IMR-90 (cell line): ENCODE measurements at regions not wholly inside any gene's neighbourhood (a gene's known extent, or its start where the extent isn't known, plus 50 kb on each side); places are given as distances from the start of the nearest gene placed in this dataset.

Experiments used
- ATAC-seq: fragments of 200-7000 bp; cut with Tn5 transposase; 2 replicates; pipeline ENCODE4 v1.9.1; 2020; ENCODE audit warnings: low read depth, mild to moderate bottlenecking, moderate library complexity
- BruUV-seq: library from RNA; stranded (reverse); fragments of 400-500 nt; replicated peaks from 2 replicates; lab custom pipeline; 2021; lab: Mats Ljungman, UMichigan
- CTCF ChIA-PET: fragments of 300-600 bp; formaldehyde crosslinking; extraction: SDS; loops from one replicate; lab custom pipeline; 2021; ENCODE audit warnings: antibody characterized with exemption; lab: Yijun Ruan, JAX
- POLR2A ChIA-PET: fragments of 300-600 bp; sonication (Branson Sonifier 250); formaldehyde crosslinking; loops from one replicate; lab custom pipeline; 2022; ENCODE audit warnings: antibody characterized with exemption; ENCODE audit not compliant: unreplicated experiment; lab: Charles Lee
- DNase-seq: peaks from one replicate; pipeline ENCODE4 v3.0.0; 2013
- H2AFZ ChIP-seq: replicated peaks from 2 replicates; pipeline ENCODE3; 2013; ENCODE audit warnings: low read length, mild to moderate bottlenecking; ENCODE audit not compliant: poor library complexity
- H2AK5ac ChIP-seq: 2 replicates; pipeline ENCODE4 v1.6.1; 2013; ENCODE audit warnings: low read depth, low read length, inconsistent platforms
- H2AK9ac ChIP-seq: replicated peaks from 2 replicates; pipeline ENCODE3; 2013; ENCODE audit warnings: mild to moderate bottlenecking, low read depth, low read length, moderate library complexity; ENCODE audit not compliant: poor library complexity
- H2BK120ac ChIP-seq: 2 replicates; pipeline ENCODE4 v1.6.1; 2013; ENCODE audit warnings: low read depth, low read length, inconsistent platforms
- H2BK15ac ChIP-seq: 3 replicates; pipeline ENCODE4 v1.6.1; 2013; ENCODE audit warnings: low read depth, low read length, inconsistent platforms
- H2BK20ac ChIP-seq: 2 replicates; pipeline ENCODE4 v1.6.1; 2013; ENCODE audit warnings: low read depth, mild to moderate bottlenecking, inconsistent platforms, low read length, moderate library complexity
- H2BK5ac ChIP-seq: 2 replicates; pipeline ENCODE4 v1.6.1; 2013; ENCODE audit warnings: mild to moderate bottlenecking, low read depth, low read length, inconsistent platforms; ENCODE audit not compliant: poor library complexity, severe bottlenecking
- H3K14ac ChIP-seq: replicated peaks from 2 replicates; pipeline ENCODE4 v1.6.1; 2013; ENCODE audit warnings: low read depth, low read length, inconsistent platforms
- H3K18ac ChIP-seq: 2 replicates; pipeline ENCODE4 v1.6.1; 2013; ENCODE audit warnings: low read depth, low read length, control low read depth
- H3K23ac ChIP-seq: 2 replicates; pipeline ENCODE4 v1.6.1; 2013; ENCODE audit warnings: low read depth, low read length, inconsistent platforms
- H3K27ac ChIP-seq: 2 replicates; pipeline ENCODE4 v1.5.1; 2013; ENCODE audit warnings: mild to moderate bottlenecking, control low read depth, low read length; ENCODE audit not compliant: insufficient read depth
- H3K27me3 ChIP-seq: 2 replicates; pipeline ENCODE4 v1.6.1; 2013; ENCODE audit warnings: low read length; ENCODE audit not compliant: control insufficient read depth, insufficient read depth
- H3K36me3 ChIP-seq: 2 replicates; pipeline ENCODE4 v1.6.1; 2013; ENCODE audit warnings: low read length, mixed read lengths; ENCODE audit not compliant: control insufficient read depth, insufficient read depth
- H3K4ac ChIP-seq: 2 replicates; pipeline ENCODE4 v1.6.1; 2013; ENCODE audit warnings: low read depth, low read length, inconsistent platforms
- H3K4me1 ChIP-seq: 2 replicates; pipeline ENCODE4 v1.6.1; 2013; ENCODE audit warnings: low read length, mixed read lengths; ENCODE audit not compliant: control insufficient read depth, insufficient read depth
- H3K4me2 ChIP-seq: 2 replicates; pipeline ENCODE4 v1.6.1; 2013; ENCODE audit warnings: low read depth, mild to moderate bottlenecking, control low read depth, low read length, moderate library complexity
- H3K4me3 ChIP-seq: 2 replicates; pipeline ENCODE4 v1.5.1; 2013; ENCODE audit warnings: low read depth, mild to moderate bottlenecking, control low read depth, low read length, moderate library complexity; ENCODE audit not compliant: insufficient read depth
- H3K56ac ChIP-seq: 2 replicates; pipeline ENCODE4 v1.6.1; 2013; ENCODE audit warnings: low read length, inconsistent platforms; ENCODE audit not compliant: insufficient read depth; ENCODE audit errors: extremely low read depth
- H3K79me1 ChIP-seq, 2 experiments: 2 replicates each; pipeline ENCODE4 v1.6.1; 2013; ENCODE audit warnings: low read length in 2 of 2, inconsistent platforms in 1 of 2, low read depth in 1 of 2
- H3K9ac ChIP-seq: 2 replicates; pipeline ENCODE4 v1.6.1; 2013; ENCODE audit warnings: low read depth, low read length, control low read depth
- H3K9me1 ChIP-seq: 2 replicates; pipeline ENCODE4 v1.6.1; 2013; ENCODE audit warnings: low read length, inconsistent platforms; ENCODE audit not compliant: insufficient read depth
- H3K9me3 ChIP-seq: 2 replicates; pipeline ENCODE4 v1.6.1; 2013; ENCODE audit warnings: low read length; ENCODE audit not compliant: control insufficient read depth, insufficient read depth
- H4K20me1 ChIP-seq: 2 replicates; pipeline ENCODE4 v1.6.1; 2013; ENCODE audit warnings: low read length, inconsistent platforms; ENCODE audit not compliant: insufficient read depth
- H4K5ac ChIP-seq: 2 replicates; pipeline ENCODE4 v1.6.1; 2013; ENCODE audit warnings: mild to moderate bottlenecking, low read depth, low read length, control low read depth
- H4K8ac ChIP-seq, 2 experiments: 2 replicates each; pipeline ENCODE4 v1.6.1; 2013; ENCODE audit warnings: low read depth in 2 of 2, low read length in 2 of 2, control low read depth in 1 of 2, inconsistent platforms in 1 of 2
- H4K91ac ChIP-seq: 2 replicates; pipeline ENCODE4 v1.6.1; 2013; ENCODE audit warnings: low read depth, low read length, inconsistent platforms; ENCODE audit not compliant: insufficient read depth
- ELK1 ChIP-seq: fragments of 150-350 bp; IDR thresholded peaks from 2 replicates; pipeline ENCODE4 v1.6.1; 2016; ENCODE audit warnings: low read depth, mild to moderate bottlenecking, low read length, moderate library complexity, borderline replicate concordance
- MAZ ChIP-seq: IDR thresholded peaks from 2 replicates; pipeline ENCODE4 v1.6.1; 2012; ENCODE audit warnings: low read depth, mild to moderate bottlenecking, low read length, improper control_type of control experiment, moderate library complexity, borderline replicate concordance
- RAD21 ChIP-seq: IDR thresholded peaks from 2 replicates; pipeline ENCODE4 v1.6.1; 2012; ENCODE audit warnings: low read length, improper control_type of control experiment
- WGBS, 2 experiments: methylation state at CpG; one replicate each; pipeline versions ENCODE4 v1.1.5 to v1.1.7; 2013; ENCODE audit warnings: missing lambda C conversion rate in 2 of 2; ENCODE audit not compliant: insufficient read length in 1 of 2; ENCODE audit errors: extremely low coverage in 2 of 2; 5-methylcytosine and 5-hydroxymethylcytosine counted together
- dilution Hi-C: fragments of 300-500 bp; cut with HindIII; formaldehyde crosslinking; loops from one replicate; pipeline ENCODE4 v1.14.3; 2018; ENCODE audit warnings: low sequenced_read_pairs; ENCODE audit not compliant: unreplicated experiment
- in situ Hi-C: fragments of 300-500 bp; cut with MboI; formaldehyde crosslinking; loops from 3 replicates; pipeline ENCODE4 v1.14.3; 2019; ENCODE audit warnings: low sequenced_read_pairs, inconsistent platforms, mixed read lengths
- intact Hi-C: fragments of 100-400 bp; cut with micrococcal nuclease; formaldehyde crosslinking; loops from 2 replicates; pipeline ENCODE4 v1.10.0; 2022

DNA sequence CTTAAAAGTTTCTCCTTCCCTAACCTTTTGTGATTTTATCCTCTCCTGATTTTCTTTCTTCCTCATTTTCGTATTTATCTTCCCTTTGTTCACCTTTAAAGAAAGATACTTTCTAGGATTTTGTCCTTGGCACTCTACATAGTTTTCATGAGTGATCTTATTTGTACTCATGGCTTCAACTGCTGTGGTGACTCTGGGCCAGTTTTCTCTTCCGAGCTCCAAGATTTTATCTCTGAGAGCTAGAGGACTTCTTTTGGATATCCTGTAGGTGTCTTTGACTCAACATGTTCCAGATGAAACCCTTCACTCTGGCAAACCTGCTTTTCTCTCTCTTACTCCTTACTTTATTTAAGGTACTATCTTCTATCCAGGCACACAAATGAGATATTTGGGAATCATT, 53.7 kb upstream of the MACF1 start:
- Histone ChIP-seq H3K18ac (peak overlapping the region; percentile 35), H4K5ac (no peak overlapping the region), H3K14ac (no peak overlapping the region; the same call in 1 of the 2 replicates), H4K20me1 (peaks cover 14% of the 10 kb centered on the region; the same call in 1 of the 2 replicates), H2BK20ac (no peak overlapping the region), H2AK9ac (no peak overlapping the region), H3K27ac (no peak overlapping the region), H4K8ac (no peak overlapping the region), H2BK15ac (no peak overlapping the region), H2AK5ac (no peak overlapping the region), H3K4ac (peak overlapping the region; percentile 33; the same call in 1 of the 2 replicates), H3K23ac (peak overlapping the region; percentile 42; the same call in 1 of the 2 replicates), H2BK5ac (peak overlapping the region; percentile 45), H3K79me1 (peaks cover 30 to 70% of the 10 kb centered on the region in 2 experiments), H2AFZ (no peak overlapping the region), H3K9me3 (no peaks in the 10 kb centered on the region), H4K91ac (no peak overlapping the region), H3K4me1 (peaks cover 34% of the 10 kb centered on the region), H3K9ac (no peak overlapping the region), H3K27me3 (no peaks in the 10 kb centered on the region), H3K9me1 (peaks cover 27% of the 10 kb centered on the region), H3K4me2 (no peak overlapping the region), H3K4me3 (no peak overlapping the region), H2BK120ac (peak overlapping the region; percentile 12; the same call in 1 of the 2 replicates), H3K36me3 (peaks cover 5% of the 10 kb centered on the region; the same call in 1 of the 2 replicates), H3K56ac (no peak overlapping the region)
- BruUV-seq: no TSS peak
- no CpG with 5 or more reads among the region's 2 CpGs for WGBS, 2 experiments
- POLR2A ChIA-PET: no interaction called here
- ATAC-seq (no peak), DNase-seq (no peak)
- intact Hi-C loops: no loop called here
- in situ Hi-C loops: no loop called here
- CTCF ChIA-PET: no interaction called here
- TF ChIP-seq MAZ (no peak), RAD21 (no peak), ELK1 (no peak)
- dilution Hi-C loops: no loop called here
